HCT116 (cell line): ENCODE measurements at regions not wholly inside any gene's neighbourhood (a gene's known extent, or its start where the extent isn't known, plus 50 kb on each side); places are given as distances from the start of the nearest gene placed in this dataset.

Experiments
- CBX3 ChIP-seq: IDR thresholded peaks from 2 replicates; pipeline ENCODE4 v1.6.1; 2012; ENCODE audit warnings: low read depth
- CTCF ChIP-seq, 3 experiments: fragments of 200-600 bp in 1 of 3; sonication (generic) in 1 of 3; IDR thresholded peaks in 2 of 3; conservative IDR thresholded peaks in 1 of 3; 2 replicates each; pipeline ENCODE4 v1.5.1; 2012 to 2017; ENCODE audit warnings: low read depth in 2 of 3, low read length in 2 of 3, antibody characterized with exemption in 1 of 3, borderline replicate concordance in 1 of 3, control low read depth in 1 of 3, mild to moderate bottlenecking in 1 of 3, mixed read lengths in 1 of 3, mixed run types in 1 of 3, moderate library complexity in 1 of 3; ENCODE audit not compliant: insufficient read depth in 1 of 3
- EZH2 ChIP-seq: fragments of 200-600 bp; sonication (generic); IDR thresholded peaks from 2 replicates; pipeline ENCODE4 v1.6.1; 2017; ENCODE audit warnings: antibody characterized with exemption, mixed run types
- EZH2phosphoT487 ChIP-seq: fragments of 200-600 bp; IDR thresholded peaks from 2 replicates; pipeline ENCODE4 v1.6.1; 2018; ENCODE audit warnings: antibody characterized with exemption, borderline replicate concordance
- POLR2A ChIP-seq: IDR thresholded peaks from 2 replicates; pipeline ENCODE4 v1.7.0; 2011; ENCODE audit warnings: borderline replicate concordance; ENCODE audit not compliant: insufficient read depth, insufficient read length; ENCODE audit errors: extremely low read depth
- POLR2AphosphoS5 ChIP-seq: IDR thresholded peaks from 2 replicates; pipeline ENCODE4 v1.6.1; 2011; ENCODE audit warnings: mild to moderate bottlenecking, low read depth, low read length, moderate library complexity
- REST ChIP-seq: IDR thresholded peaks from 2 replicates; pipeline ENCODE4 v1.6.1; 2012; ENCODE audit warnings: low read depth
- YY1 ChIP-seq: IDR thresholded peaks from 2 replicates; pipeline ENCODE4 v1.6.1; 2011; ENCODE audit warnings: low read length, low read depth, moderate library complexity, mild to moderate bottlenecking; ENCODE audit not compliant: insufficient replicate concordance; ENCODE audit errors: extremely low read depth
- ZNF274 ChIP-seq: fragments of 200-500 bp; sonication (Bioruptor generic); IDR thresholded peaks from 2 replicates; pipeline ENCODE4 v1.6.1; 2014; ENCODE audit warnings: mild to moderate bottlenecking, low read depth, low read length, inconsistent platforms

GRCh38 chr12:84594157-84594556, 318.4 kb downstream of the SLC6A15 start:
- TF ChIP-seq EZH2 = no peak
- no peak for TF ChIP-seq POLR2A
- TF ChIP-seq POLR2AphosphoS5 = no peak
- TF ChIP-seq CTCF (IDR thresholded peaks at IDR 0.05 in 2 of 3, conservative IDR thresholded peaks at IDR 0.05 in 1 of 3; ENCODE audit: borderline replicate concordance in 1 of 3, insufficient read depth in 1 of 3, low read depth in 2 of 3, low read length in 2 of 3) = no peak
- TF ChIP-seq YY1 = no peak
- TF ChIP-seq ZNF274 = no peak
- no peak for TF ChIP-seq REST
- no peak for TF ChIP-seq CBX3
- TF ChIP-seq EZH2phosphoT487 = no peak
